KMS-11 (cell line): ENCODE measurements at regions not wholly inside any gene's neighbourhood (a gene's known extent, or its start where the extent isn't known, plus 50 kb on each side); places are given as distances from the start of the nearest gene placed in this dataset.

Experiments
- H2AFZ ChIP-seq: fragments of 200-600 bp; sonication (generic); 2 replicates; pipeline ENCODE4 v1.6.1; 2016; ENCODE audit warnings: antibody characterized with exemption, mixed run types, low read depth
- H3K27ac ChIP-seq: fragments of 200-600 bp; sonication (generic); 2 replicates; pipeline ENCODE4 v1.6.1; 2016; ENCODE audit warnings: mild to moderate bottlenecking, mixed run types
- H3K27me3 ChIP-seq: fragments of 200-600 bp; sonication (generic); 2 replicates; pipeline ENCODE4 v1.6.1; 2017; ENCODE audit warnings: mild to moderate bottlenecking, low read depth, mixed run types, moderate library complexity; ENCODE audit not compliant: insufficient read depth
- H3K36me3 ChIP-seq: fragments of 200-600 bp; sonication (generic); 2 replicates; pipeline ENCODE4 v1.6.1; 2017; ENCODE audit warnings: mild to moderate bottlenecking, mixed run types; ENCODE audit not compliant: insufficient read depth
- H3K4me1 ChIP-seq: fragments of 200-600 bp; sonication (generic); 2 replicates; pipeline ENCODE4 v1.6.1; 2016; ENCODE audit warnings: mild to moderate bottlenecking, low read depth, mixed run types; ENCODE audit not compliant: poor library complexity, severe bottlenecking
- H3K4me2 ChIP-seq: fragments of 200-600 bp; sonication (generic); 2 replicates; pipeline ENCODE4 v1.7.0; 2016; ENCODE audit warnings: mild to moderate bottlenecking, mixed run types
- H3K4me3 ChIP-seq: fragments of 200-600 bp; sonication (generic); IDR thresholded peaks from 2 replicates; pipeline ENCODE4 v1.6.1; 2017; ENCODE audit warnings: low read depth, low read length, mixed read lengths; ENCODE audit not compliant: insufficient read depth
- H3K79me2 ChIP-seq: fragments of 200-600 bp; sonication (generic); 2 replicates; pipeline ENCODE4 v1.6.1; 2016; ENCODE audit warnings: low read depth, mixed run types; ENCODE audit not compliant: insufficient read depth
- H3K9ac ChIP-seq: fragments of 200-600 bp; sonication (generic); 2 replicates; pipeline ENCODE4 v1.6.1; 2016; ENCODE audit warnings: mild to moderate bottlenecking, mixed run types
- H4K20me1 ChIP-seq: fragments of 200-600 bp; sonication (generic); 2 replicates; pipeline ENCODE4 v1.6.1; 2016; ENCODE audit warnings: mild to moderate bottlenecking, mixed run types; ENCODE audit not compliant: insufficient read depth
- TF ChIP-seq, protein P1 (sequence below): fragments of 200-600 bp; sonication (generic); conservative IDR thresholded peaks from 2 replicates; pipeline ENCODE4 v1.6.1; 2017; ENCODE audit warnings: low read depth, mild to moderate bottlenecking, antibody characterized with exemption, low read length, moderate library complexity, mixed read lengths

DNA sequence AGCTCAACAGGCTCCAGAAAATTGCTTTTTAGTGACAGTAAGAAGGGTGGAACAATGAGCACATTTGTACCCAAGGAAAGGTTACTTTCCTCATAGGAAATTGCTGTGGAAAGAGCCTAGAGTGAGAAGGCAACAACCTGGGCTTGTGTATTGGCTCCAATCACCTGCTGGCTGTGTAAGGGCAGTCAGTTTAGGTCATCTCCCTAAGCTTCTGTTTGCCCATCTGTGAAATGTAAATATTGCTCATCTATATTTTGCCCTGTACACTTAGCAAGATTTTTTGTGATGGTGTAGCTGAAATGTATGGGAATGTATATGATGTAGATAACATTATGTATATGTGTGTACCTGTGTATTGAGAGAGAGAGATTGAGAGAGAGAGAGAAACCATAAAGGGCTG is 225.2 kb upstream of the MPHOSPH6 start:
- no peaks in the 10 kb centered on the region for H4K20me1 ChIP-seq
- no peak overlapping the region for H2AFZ ChIP-seq
- no peaks in the 10 kb centered on the region for H3K4me1 ChIP-seq
- H3K36me3 ChIP-seq: no peaks in the 10 kb centered on the region
- H3K27ac ChIP-seq: no peak overlapping the region
- no peak overlapping the region for H3K9ac ChIP-seq
- no peaks in the 10 kb centered on the region for H3K79me2 ChIP-seq
- TF ChIP-seq, protein P1, sequence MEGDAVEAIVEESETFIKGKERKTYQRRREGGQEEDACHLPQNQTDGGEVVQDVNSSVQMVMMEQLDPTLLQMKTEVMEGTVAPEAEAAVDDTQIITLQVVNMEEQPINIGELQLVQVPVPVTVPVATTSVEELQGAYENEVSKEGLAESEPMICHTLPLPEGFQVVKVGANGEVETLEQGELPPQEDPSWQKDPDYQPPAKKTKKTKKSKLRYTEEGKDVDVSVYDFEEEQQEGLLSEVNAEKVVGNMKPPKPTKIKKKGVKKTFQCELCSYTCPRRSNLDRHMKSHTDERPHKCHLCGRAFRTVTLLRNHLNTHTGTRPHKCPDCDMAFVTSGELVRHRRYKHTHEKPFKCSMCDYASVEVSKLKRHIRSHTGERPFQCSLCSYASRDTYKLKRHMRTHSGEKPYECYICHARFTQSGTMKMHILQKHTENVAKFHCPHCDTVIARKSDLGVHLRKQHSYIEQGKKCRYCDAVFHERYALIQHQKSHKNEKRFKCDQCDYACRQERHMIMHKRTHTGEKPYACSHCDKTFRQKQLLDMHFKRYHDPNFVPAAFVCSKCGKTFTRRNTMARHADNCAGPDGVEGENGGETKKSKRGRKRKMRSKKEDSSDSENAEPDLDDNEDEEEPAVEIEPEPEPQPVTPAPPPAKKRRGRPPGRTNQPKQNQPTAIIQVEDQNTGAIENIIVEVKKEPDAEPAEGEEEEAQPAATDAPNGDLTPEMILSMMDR: no peak
- H3K4me2 ChIP-seq: no peak overlapping the region
- H3K4me3 ChIP-seq: no peak overlapping the region
- no peaks in the 10 kb centered on the region for H3K27me3 ChIP-seq

GRCh38 chr16:82391690-82392089 is 221.7 kb upstream of the MPHOSPH6 start:
- no peaks in the 10 kb centered on the region for H3K36me3 ChIP-seq
- no peaks in the 10 kb centered on the region for H3K79me2 ChIP-seq
- no peak overlapping the region for H3K27ac ChIP-seq
- H3K4me3 ChIP-seq: no peak overlapping the region
- no peaks in the 10 kb centered on the region for H3K27me3 ChIP-seq
- no peaks in the 10 kb centered on the region for H4K20me1 ChIP-seq
- TF ChIP-seq, protein P1: no peak
- no peak overlapping the region for H3K9ac ChIP-seq
- no peak overlapping the region for H2AFZ ChIP-seq
- H3K4me1 ChIP-seq: no peaks in the 10 kb centered on the region
- no peak overlapping the region for H3K4me2 ChIP-seq

DNA sequence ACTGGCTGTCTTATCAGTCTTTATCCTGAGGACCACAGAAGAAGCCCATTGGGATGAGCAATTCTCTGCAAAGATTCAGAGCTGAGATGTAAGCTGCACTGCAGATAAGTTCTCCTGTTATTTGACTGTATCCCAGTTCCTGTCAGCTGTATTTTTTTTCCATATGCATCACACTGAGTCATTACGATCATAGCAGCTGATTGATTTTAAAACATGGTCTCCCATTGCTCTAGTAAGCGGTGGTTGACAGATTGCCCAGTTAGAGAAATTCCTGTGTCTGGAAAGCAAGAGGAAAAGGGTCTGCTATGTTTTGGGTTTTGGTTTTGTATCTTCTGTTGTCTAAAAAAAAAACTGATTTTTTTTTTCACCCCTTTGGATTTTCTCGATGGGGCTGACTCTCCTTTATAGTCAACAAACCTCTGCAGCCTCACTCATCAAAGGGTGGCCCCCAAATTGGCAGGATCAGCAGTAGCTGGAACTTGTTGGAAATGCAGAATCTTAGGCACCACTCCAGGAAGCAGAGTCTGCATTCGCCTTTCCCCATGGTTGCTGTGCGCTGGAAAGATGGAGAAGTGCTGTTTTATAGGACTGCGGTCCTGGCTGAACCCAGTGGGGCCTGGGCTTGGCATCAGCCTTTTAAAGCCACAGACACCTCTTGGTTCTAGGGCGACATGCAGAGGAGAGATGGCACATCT is 220.1 kb upstream of the MPHOSPH6 start:
- no peaks in the 10 kb centered on the region for H4K20me1 ChIP-seq
- H3K4me2 ChIP-seq: no peak overlapping the region
- H3K4me1 ChIP-seq: no peaks in the 10 kb centered on the region
- H3K79me2 ChIP-seq: no peaks in the 10 kb centered on the region
- no peaks in the 10 kb centered on the region for H3K36me3 ChIP-seq
- H3K27ac ChIP-seq: no peak overlapping the region
- H3K9ac ChIP-seq: no peak overlapping the region
- H2AFZ ChIP-seq: no peak overlapping the region
- no peak overlapping the region for H3K4me3 ChIP-seq
- TF ChIP-seq, protein P1: no peak
- no peaks in the 10 kb centered on the region for H3K27me3 ChIP-seq

- no peaks in the 10 kb centered on the region for H3K27me3 ChIP-seq
- no peak overlapping the region for H3K4me3 ChIP-seq
- H3K9ac ChIP-seq: no peak overlapping the region
- no peak overlapping the region for H3K27ac ChIP-seq
- H3K4me1 ChIP-seq: no peaks in the 10 kb centered on the region
- no peaks in the 10 kb centered on the region for H4K20me1 ChIP-seq
- H3K36me3 ChIP-seq: no peaks in the 10 kb centered on the region
- no peak overlapping the region for H3K4me2 ChIP-seq
- TF ChIP-seq, protein P1: no peak
- H3K79me2 ChIP-seq: no peaks in the 10 kb centered on the region
- no peak overlapping the region for H2AFZ ChIP-seq
Observed at GRCh38 chr16:82386761-82387160, 216.7 kb upstream of the MPHOSPH6 start.
